ENCODE measurements at regions not wholly inside any gene's neighbourhood (a gene's known extent, or its start where the extent isn't known, plus 50 kb on each side); places are given as distances from the start of the nearest gene placed in this dataset.
"Not testable (repeated sequence)": the region's sequence is repeated elsewhere in the genome, so short reads cannot be mapped to it uniquely, and the experiment has no call there.

DNA sequence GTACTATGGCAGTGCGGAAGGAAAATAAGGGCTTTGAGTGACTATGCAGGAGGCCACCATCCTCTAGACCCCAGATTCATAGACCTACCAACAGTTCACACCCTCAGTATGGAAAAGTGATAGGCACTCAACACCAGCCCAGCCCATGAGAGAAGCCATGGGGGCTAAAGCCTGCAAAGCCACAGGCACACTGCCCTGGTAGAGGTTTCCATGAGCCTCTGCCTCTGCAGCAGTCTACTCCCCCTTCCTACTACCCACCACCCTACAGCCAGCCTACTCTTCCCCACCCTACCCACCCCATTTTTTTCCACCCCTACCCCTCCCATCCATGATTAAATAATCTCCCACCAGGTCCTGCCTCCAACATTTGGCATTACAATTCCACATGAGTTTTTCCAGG lies 241.9 kb downstream of the CWH43 start:
- DNase-seq (ENCODE audit: low read depth in 2 of 2): not testable (repeated sequence)

- not testable (repeated sequence) for DNase-seq (ENCODE audit: low read depth in 2 of 2)
Observed at GRCh38 chr4:49229243-49229642, 243.2 kb downstream of the CWH43 start.

- DNase-seq (ENCODE audit: low read depth in 2 of 2): not testable (repeated sequence)
Observed at GRCh38 chr4:49229713-49230112, 243.6 kb downstream of the CWH43 start.

DNA sequence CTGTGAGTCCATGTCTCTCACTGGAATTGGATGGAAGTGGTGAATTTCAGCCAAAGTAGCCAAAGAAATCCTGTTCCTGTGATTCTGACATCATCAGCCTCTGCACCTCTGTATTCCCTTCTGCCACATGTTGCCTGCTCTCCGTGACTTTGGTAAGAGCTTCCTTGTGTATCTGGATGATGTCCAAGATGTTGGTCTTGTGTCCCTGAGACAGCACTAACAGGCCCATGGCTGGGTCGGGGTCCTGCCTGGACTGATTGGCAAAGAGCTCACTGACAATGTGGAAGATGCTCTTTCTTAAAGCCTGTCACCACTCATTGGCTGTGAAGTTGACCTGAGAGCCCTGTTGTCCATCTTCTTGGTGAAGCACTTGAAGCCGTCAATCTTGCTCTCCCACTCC lies 247.3 kb downstream of the CWH43 start:
- not testable (repeated sequence) for DNase-seq (ENCODE audit: low read depth in 2 of 2)

GRCh38 chr4:49233749-49234148 lies 247.7 kb downstream of the CWH43 start:
- not testable (repeated sequence) for DNase-seq (ENCODE audit: low read depth in 2 of 2)

DNA sequence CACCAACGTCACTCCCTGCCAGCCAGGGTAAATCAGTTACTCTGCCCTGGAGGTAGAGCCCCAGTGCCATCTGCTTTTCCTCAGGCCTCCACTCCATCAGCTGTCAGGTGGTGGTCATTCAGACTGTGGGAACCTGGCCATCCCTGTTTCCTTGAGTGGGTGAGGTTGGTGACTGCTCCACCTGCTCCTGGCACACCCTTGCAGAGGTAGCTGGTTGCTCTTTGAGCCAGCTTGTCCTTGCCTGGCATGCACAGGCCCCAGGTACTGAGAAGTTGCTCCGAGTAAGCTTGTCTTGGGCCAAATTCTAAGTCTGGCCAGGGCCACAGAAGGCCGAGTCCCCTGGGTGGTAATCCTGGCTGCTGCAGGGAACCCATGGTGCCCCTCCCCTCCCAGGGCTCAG lies 248.3 kb downstream of the CWH43 start:
- DNase-seq (ENCODE audit: low read depth in 2 of 2): not testable (repeated sequence)

DNA sequence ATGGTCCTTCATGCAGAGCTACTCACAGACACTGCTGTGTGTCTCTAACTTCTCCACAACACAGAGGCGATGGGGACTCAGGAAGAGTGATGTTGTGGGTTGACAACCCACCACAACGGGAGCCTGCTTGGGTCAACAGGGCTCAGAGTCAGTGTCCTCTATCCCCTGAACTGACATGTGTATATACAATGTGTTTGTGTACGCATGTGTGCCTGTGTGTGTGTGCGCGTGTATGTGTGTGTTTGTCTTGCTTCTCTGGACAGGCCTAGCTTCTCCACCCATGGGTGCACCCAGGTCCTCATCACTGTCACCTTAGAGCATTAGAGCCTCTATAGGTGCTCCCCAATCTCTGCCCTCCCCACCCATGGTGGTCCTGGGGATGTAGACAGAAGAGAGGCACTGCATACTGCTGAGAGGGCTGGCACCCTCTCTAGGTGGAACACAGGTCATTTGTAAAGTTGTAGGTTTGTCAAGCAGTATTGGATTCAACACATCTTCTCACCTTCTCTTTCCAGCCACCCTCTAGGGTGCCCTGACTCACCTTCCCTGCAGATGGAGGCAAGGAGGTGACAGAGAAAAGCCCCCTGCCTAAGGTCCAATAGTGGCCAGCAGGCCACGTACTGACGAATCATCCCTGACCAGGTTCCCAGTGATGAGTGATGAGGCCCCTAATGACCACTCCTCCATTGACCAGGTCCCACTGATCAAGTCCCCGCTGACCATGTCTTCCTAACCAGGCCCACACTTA lies 249.5 kb downstream of the CWH43 start:
- DNase-seq (ENCODE audit: low read depth in 2 of 2): not testable (repeated sequence)

DNA sequence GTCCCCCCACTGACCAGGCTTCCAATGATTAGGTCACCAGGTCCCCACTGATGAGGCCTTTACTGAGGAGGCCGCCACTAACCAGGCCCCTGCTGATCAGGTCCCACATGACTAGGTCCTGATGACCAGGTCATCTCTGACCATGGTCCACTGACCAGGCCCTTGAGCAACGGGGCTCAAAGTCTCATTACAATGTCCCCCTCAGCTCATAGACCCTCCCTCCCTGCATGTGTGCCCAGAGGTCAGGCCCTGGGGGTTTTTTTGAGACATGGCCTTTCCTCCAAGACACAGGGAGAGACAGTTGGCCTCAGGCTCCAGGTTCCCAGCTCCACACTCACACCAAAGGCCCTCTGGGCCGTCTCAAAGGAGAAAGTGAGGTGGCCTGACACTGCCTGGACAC lies 250.4 kb downstream of the CWH43 start:
- DNase-seq (ENCODE audit: low read depth in 2 of 2): not testable (repeated sequence)

DNA sequence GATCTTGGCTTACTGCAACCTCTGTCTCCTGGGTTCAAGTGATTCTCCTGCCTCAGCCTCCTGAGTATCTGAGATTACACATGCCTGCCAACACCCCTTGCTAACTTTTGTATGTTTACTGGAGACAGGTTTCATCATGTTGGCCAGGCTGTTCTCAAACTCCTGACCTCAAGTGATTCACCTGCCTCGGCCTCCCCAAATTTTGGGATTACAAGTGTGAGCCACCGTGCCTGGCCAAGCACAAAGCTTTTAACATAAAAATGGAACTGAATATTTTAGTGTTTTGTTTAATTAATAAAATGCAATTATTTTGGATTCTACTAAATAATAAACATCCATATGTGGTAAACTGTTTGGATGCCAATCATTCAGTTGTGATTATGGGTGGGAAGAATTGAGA lies 255.2 kb downstream of the CWH43 start:
- DNase-seq (ENCODE audit: low read depth in 2 of 2): not testable (repeated sequence)

GRCh38 chr4:49262786-49263185 lies 276.7 kb downstream of the CWH43 start:
- DNase-seq (ENCODE audit: low read depth in 2 of 2): not testable (repeated sequence)

GRCh38 chr4:49270435-49270834 lies 284.4 kb downstream of the CWH43 start:
- DNase-seq (ENCODE audit: low read depth in 2 of 2): not testable (repeated sequence)

DNA sequence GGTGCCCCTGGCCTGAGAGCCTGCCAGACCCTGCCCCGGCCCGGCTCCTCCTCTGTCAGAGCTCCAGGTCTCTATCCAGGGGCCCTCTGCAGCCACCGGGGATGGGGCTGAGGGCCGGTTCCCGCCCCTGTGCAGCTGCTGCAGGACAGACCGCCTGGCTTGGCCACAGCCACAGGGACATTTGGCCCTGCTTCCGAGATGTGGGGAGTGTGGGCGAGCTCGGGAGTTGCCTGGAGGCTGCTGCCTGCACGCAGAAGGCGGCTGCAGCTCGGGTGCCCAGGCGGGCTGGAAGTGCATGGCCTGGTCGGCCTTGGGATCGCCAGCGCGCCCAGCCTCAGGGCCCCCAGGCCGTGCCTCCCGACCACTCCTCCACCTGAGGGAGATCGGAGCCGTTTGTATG lies 284.8 kb downstream of the CWH43 start:
- DNase-seq (ENCODE audit: low read depth in 2 of 2): not testable (repeated sequence)

DNA sequence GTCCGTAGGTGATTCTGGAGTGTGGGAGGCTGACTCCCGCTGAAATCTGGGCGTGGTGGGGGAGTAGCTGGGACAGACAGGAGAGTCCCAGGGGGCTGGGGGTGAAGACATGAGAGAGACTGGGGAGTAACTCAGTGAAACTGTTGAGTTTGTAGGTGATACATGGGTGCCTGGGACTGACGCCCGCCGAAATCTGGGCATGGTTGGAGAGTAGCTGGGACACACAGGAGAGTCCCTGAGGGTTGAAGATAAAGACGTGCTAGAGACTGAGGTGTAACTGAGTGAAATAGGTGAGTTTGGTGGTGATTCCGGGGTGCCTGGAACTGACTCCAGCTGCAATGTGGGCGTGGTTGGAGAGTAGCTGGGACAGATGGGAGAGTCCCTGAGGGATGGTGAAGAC lies 299.8 kb downstream of the CWH43 start:
- not testable (repeated sequence) for DNase-seq (ENCODE audit: low read depth in 2 of 2)

DNA sequence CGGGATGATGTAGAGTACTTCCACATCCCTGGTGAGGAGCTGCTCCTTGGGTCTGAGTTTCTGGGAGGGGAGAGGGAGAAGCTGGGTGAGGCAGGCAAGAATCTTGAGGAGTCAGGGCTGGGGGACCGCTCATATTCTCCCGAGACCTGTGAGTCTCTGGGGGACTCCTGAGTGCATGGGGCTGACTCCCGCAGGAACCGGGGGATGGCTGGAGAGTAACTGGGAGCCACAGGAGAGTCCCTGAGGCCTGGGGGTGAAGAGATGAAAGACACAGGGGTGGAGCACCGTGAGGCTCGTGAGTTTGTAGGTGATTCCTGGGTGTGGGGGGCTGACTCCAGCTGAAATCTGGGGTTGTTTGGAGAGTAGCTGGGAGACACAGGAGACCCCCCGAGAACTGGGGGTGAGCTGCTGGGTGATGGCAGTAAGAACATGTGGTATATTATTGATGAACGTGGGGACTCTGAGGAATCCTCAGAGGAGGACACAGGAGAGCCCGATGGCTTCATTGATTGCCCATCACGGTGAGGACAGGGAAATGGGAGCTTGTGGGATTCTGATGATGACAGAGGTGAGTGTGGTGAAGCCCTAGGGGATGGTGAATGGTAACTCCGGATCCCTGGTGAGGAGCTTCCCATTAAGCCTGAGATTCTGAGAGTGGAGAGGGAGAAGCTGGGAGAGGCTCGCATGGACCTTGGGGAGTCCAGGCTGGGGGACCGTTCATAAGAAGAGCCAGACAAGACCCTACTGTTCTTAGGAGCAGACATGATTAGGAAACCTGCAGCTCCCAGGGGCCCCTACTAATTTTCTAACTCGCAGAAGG lies 301.1 kb downstream of the CWH43 start:
- DNase-seq (ENCODE audit: low read depth in 2 of 2): not testable (repeated sequence)

DNA sequence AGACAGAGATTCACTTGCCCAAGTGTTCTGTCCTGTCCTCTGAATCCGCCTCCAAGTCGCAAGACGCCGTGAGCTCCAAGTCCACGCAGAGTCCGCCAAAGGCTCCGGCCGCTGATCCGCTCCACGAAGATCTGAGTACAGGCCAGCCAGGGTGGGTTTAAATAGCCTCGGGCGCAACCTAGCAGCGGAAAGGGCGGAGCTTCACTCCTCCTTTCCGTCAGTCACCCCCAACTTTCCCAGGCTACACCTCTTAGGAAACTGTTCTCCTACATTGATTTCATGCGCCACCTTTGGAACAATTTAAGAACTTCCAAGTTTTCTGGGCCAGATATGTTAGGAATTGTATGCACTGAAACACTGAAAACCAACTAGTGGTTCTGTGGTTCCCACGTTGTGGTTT lies 301.8 kb downstream of the CWH43 start:
- not testable (repeated sequence) for DNase-seq (ENCODE audit: low read depth in 2 of 2)

DNA sequence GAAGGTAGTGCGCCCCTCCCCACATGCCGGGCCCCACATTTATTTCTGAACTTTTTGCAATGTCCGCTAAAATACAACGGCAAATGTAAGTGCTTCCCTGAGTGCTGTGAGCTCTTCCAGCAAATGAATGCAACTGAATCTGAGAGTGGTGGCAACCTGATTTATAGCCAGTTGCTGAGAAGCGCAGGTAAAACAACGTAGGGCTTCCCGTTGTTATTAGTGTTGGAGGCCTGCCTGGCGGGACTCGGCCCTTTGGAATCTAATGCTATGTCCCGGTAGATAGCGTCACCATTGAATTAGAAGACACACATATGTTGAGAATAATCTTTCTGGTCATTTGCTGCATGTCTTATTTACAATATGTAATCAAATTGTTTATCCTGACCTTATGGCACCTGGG lies 302.7 kb downstream of the CWH43 start:
- not testable (repeated sequence) for DNase-seq (ENCODE audit: low read depth in 2 of 2)

GRCh38 chr4:49314815-49315214 lies 328.7 kb downstream of the CWH43 start:
- not testable (repeated sequence) for DNase-seq (ENCODE audit: low read depth in 2 of 2)

DNA sequence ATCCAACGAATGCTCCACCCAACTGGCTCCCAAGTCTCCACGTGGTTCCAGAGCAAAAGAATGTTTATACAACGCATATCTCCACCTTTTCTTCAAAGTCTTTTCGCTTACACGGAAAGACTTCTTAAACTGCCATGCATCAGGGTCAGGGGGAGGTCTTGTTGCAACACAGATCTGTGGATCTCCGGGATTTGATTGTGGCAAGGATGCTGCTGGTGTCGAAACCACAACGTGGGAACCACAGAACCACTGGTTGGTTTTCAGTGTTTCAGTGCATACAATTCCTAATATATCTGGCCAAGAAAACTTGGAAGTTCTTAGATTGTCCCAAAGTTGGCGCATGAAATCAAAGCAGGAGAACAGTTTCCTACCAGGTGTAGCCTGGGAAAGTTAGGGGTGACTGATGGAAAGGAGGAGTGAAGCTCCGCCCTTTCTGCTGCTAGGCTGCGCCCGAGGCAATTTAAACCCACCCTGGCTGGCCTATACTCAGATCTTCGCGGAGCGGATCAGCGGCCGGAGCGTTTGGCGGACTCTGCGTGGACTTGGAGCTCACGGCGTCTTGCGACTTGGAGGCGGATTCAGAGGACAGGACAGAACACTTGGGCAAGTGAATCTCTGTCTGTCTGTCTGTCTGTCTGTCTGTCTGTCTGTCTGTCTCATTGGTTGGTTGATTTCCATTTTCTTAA lies 334.8 kb downstream of the CWH43 start:
- not testable (repeated sequence) for DNase-seq (ENCODE audit: low read depth in 2 of 2)

DNA sequence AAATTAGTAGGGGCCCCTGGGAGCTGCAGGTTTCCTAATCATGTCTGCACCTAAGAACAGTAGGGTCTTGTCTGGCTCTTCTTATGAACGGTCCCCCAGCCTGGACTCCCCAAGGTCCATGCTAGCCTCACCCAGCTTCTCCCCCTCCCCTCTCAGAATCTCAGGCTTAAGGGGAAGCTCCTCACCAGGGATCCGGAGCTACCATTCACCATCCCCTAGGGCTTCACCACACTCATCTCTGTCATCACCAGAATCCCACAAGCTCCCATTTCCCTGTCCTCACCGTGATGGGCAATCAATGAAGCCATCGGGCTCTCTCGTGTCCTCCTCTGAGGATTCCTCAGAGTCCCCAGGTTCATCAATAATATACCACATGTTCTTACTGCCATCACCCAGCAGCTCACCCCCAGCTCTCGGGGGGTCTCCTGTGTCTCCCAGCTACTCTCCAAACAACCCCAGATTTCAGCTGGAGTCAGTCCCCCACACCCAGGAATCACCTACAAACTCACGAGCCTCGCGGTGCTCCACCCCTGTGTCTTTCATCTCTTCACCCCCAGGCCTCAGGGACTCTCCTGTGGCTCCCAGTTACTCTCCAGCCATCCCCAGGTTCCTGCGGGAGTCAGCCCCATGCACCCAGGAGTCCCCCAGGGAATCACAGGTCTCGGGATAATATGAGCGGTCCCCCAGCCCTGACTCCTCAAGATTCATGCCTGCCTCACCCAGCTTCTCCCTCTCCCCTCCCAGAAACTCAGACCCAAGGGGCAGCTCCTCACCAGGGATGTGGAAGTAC lies 335.6 kb downstream of the CWH43 start:
- not testable (repeated sequence) for DNase-seq (ENCODE audit: low read depth in 2 of 2)

GRCh38 chr4:49322610-49323572 lies 336.8 kb downstream of the CWH43 start:
- not testable (repeated sequence) for DNase-seq (ENCODE audit: low read depth in 2 of 2)
